Colon (tissue), 2 donors: ENCODE measurements at regions not wholly inside any gene's neighbourhood (a gene's known extent, or its start where the extent isn't known, plus 50 kb on each side); places are given as distances from the start of the nearest gene placed in this dataset.
A peak's percentile ranks its signal among the peaks of the same experiment; 100 is the strongest.
"Not testable (repeated sequence)": the region's sequence is repeated elsewhere in the genome, so short reads cannot be mapped to it uniquely, and the experiment has no call there.

Experiments
- FAIRE-seq: peaks from 2 replicates; lab custom pipeline; 2012; peaks lifted over from hg19 to GRCh38; lab: Jason Lieb, UNC
- donor health status: control.
- donor health status: control.

GRCh38 chrX:84611843-84612636 lies 109.8 kb upstream of the HDX start:
- FAIRE-seq: no peak

DNA sequence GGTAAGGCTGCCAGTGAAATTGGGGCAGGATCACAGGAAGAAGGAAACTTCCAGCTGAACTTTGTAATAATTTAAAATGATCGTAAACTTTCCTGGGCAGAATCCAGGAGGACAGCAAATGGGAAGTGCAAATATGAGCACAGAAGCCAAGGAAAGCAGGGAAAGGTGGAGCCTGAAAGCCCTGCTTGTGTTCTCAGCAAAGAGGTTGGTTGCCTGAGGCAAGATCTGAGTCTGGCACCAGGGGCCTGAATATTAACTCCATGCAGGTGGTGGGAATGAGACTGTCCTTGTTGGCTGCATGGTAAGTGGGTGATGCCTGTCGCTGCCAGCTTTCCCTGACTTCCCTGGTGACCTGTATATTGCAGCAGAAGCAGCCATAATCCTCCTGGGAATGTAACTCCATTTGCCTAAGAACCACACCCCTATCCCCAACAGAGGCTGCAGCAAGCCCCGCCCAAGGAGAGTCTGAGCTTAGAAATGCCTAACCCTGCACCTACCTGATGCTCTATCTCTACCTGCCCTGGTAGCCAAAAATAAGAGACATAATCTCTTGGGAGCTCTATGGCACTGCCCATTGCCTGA lies 132.0 kb upstream of the HDX start:
- no peak for FAIRE-seq

DNA sequence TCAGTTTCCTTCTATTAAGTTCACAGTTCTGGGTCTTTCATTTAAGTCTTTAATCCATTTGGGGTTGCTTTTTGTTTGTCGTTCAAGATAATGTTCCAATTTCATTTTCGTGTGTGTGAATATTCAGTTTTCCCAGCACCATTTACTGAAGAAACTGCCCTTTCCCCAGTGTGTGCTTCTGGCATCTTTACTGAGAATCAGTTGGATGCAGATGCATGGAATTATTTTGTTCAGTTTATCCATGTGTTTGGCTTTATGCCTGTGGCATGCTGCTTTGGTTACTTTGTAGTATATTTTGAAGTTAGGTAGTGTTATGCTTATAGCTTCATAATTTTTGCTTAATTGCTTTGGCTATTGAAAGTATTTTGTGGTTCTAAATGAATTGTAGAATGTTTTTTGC lies 163.8 kb upstream of the HDX start:
- no peak for FAIRE-seq

DNA sequence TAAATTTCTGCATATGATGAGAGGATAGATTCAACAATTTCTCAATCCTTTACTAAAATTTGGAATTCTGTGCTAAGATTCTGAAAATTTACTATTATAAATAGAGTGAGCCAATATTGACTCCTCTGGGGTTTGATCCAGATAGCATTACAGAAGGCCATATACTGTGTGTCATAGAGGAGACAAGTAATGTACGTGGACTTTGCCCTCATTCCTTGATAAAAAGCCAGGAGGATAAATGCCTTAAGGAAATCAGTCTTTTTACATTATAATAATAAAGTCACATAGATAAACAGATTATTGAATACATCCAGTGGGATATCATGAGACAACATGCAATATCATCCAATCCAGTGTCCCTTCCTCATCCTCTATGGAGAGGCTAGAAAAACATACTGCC lies 188.0 kb upstream of the HDX start:
- FAIRE-seq: peak; percentile 53

DNA sequence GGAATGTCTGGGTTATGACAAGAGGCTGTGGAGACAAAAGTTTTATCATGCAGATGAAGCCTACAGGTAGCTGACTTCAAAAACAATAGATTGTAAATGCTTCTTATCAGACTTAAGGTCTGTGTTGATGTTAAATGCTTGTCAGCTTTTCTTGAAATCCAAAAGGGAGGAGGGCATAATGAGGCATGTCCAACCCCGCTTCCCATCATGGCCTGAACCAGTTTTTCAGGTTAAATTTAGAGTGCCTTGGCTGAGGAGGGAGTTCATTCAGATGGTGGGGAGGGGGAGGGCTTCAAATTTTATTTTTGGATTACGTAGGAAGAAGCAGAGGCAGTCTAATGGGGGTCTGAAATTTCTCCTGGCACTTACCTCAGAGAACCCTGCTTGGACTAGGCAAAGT lies 207.7 kb upstream of the HDX start:
- no peak for FAIRE-seq

GRCh38 chrX:84710611-84711010 lies 208.4 kb upstream of the HDX start:
- no peak for FAIRE-seq

DNA sequence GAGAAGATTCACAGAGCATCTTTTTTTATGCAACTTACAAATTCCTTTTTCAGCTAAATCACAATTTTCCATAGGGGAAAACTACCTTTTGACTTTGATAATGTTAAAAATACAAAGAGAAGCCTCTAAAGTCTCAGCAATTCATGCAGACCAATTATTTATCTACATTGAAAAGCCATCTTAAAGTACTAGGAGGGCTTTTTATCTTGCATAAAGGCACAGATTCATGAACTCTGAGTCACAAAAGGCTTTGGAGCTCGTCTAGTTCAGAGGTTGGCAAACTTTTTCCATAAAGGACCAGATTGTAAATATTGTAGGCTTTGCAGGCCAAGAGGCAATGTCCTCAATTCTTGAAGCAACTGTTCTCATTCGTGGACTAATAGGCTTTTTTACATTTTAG lies 210.4 kb upstream of the HDX start:
- no peak for FAIRE-seq

GRCh38 chrX:84715315-84715714 lies 213.1 kb upstream of the HDX start:
- peak; percentile 58 for FAIRE-seq

DNA sequence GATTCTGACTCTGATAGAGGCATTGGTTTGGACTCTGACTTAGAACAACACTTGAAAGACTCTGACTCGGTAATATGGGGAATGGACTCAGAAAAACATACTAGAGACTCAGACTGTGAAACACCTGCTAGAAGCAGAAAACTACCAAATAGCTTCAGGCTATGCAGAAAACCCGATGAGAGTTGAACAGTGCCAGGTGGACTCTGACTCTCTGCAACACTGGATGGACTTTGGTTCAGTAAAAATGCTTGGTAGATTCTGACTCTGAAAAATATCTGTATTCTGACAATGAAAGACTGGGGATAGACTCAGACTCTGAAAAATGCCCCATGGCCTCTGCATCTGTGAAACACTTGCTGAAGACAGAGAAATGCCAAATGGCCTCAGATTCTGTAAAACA lies 215.1 kb upstream of the HDX start:
- no peak for FAIRE-seq

DNA sequence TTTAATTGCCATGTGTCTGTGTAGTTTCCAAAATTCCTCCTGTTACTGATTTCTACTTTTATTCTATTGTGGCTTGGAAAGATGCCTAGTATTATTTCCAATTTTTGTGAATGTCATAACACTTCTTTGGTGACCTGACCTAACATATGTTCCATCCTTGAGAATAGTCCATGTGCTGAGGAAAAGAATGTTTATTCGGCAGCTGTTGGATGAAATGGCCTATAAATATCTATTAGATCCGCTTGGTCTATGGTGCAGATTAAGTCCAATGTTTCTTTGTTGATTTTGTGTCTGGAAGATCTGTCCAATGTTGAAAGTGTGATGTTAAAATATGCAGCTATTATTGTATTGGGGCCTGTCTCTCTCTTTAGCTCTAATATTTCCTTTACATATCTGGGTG lies 219.2 kb upstream of the HDX start:
- no peak for FAIRE-seq

DNA sequence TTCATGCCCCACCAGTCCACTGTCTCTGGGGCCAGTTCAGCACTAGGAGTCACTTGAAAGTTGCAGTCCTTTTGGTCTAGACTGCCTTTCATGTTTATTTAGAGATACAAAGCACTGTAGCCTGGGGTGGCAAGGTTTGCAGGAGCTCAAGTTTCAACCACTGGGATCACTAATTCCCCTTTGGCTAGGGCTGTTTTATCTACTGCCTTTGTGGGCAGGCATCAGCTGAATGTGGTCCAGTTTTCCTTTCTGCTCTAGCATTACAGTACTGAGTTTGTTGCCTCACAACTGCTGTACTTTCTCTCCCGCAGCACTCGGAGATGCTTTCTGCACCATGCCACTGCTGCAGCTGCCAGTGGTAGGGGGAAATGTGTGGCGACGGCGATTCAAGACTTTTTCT lies 222.3 kb upstream of the HDX start:
- FAIRE-seq: no peak

DNA sequence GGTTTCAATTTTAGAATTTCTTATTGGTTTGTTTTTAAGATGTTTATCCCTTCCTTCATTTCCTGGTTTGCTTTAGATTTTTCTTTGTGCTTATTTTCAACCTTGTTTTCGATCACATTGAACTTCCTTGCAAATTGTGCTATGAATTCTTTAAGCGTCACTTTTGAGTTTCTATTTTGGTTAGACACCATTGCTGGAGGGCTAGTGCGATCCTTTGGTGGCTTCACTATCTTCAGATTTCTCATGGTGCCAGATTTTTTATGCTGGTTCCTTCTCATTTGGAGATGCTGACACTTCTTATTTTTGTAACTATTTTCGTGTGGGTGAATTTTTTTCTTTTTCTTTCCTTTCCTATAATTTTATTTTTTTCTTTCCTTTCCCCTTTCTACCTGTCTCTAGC lies 227.2 kb upstream of the HDX start:
- FAIRE-seq: no peak

- peak; percentile 76 for FAIRE-seq
Measured at GRCh38 chrX:84729809-84730208, 227.6 kb upstream of the HDX start.

DNA sequence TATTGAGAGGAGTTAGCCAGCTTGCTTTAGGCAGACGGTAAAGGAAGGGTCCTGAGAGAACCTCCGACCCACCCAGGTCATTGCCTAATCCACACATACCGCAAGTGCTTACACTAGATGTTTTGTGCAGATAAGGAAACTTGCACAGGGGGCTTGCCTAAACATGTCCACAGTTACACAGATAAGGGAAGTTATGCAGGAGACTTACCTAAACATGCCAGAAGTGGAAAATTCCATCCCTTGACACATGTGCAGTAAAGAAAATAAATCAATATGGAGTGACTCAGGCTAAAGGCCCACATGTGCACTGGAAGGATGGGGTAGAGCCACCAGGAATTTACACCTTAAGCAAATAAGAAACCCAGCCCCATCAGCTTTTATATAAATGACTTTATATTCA lies 232.8 kb upstream of the HDX start:
- no peak for FAIRE-seq

DNA sequence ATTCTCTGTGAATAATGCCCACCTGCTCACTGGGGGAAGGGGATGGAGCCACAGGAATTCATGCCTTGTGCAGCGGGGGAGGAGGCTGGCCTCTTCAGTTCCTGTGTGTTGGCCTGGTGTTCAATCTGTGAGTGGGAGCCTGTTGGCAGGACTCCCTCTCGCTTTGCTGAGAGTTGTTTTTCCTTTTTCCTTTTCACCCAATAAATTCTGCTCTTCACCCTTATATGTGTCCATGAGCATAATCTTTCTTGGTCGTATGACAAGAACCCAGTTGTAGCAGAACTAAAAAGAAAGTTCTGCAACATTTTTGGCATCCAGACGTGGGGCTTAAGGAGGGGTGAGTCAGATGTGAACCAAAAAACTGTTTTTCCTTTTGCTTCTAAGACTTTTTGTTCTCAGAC lies 235.2 kb upstream of the HDX start:
- no peak for FAIRE-seq

DNA sequence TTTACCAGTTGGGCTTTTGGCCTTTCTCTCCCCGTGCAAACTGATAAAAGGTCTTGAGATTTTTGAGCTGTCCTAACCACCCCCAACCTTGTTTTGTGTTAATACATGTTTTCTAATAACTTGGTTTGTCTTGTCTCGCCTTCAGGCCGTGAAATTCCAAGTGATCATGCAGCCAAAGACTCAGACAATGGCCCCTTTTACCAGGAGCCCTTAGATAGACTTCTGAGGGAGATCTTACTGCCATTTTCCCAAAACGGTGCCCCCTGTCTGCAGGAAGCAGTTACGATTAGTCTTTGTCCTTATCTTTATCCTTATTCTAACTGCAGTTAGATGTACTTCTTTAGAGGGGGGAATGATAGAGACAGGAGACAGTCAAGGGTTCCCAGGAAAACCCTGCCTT lies 245.3 kb upstream of the HDX start:
- FAIRE-seq: no peak

DNA sequence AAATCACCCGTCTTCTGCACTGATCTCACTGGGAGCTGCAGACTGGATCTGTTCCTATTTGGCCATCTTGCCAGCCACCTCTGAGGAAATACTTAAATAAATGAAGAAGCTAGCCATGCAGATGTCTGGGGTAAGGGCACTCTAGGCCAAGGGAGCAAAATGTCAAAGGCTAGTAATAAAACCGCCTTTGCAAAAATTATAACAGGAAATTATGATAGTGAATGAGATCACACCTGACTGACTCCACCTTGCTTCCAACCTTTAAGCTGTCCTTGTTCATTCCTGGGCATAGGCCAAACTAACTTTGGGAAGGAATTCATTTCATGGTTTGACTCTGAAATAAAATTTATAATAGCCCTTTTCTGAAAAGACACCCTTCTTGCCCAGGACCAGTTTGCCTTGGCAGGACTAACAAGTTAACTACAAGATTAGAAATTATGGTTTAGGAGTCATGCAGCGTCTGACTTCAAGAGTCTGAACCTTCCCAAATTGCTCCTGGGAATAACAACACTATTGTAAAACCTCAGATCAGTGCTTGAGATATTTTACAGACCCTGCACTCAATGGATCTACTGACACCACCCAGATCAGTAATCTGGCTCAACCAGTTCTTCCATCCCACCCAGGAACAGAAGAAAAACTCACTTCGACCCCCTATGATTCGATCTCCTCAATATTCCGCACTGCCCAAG lies 246.9 kb upstream of the HDX start:
- FAIRE-seq: peak; percentile 91

GRCh38 chrX:84760560-84760959 lies 243.1 kb upstream of the APOOL start:
- no peak for FAIRE-seq

DNA sequence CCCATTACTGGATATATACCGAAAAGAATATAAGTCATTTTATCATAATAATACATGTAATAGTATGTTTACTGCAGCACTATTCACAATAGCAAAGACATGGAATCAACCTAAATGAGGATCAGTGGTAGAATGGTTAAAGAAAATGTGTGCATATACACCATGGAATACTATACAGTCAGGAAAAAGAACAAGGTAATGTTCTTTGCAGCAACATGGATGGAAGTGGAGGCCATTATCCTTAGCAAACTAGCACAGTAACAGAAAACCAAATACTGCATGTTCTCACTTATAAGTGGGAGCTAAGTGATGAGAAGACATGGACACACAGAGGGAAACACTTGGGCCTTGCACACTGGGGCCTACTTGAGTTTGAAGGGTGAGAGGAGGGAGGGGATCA lies 207.4 kb upstream of the APOOL start:
- FAIRE-seq: no peak

DNA sequence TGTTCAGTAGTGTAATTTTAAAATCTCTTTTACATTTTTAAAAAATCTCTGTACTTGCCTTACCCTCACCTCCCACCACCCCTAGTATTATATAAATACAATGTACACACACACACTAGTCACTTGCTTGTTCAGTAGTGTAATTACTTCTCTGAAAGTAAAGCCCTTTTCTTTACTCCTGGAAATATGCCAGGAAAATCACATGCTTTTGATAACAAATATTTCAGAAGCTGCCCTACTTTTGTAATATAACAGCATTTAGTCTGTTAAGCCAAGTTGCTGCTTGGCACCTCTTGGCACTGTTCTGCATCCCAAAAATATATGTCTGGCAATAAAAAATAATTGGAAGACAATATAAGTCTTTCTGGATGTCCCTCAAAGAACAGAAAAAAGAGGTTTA lies 172.8 kb upstream of the APOOL start:
- FAIRE-seq: peak; percentile 55

DNA sequence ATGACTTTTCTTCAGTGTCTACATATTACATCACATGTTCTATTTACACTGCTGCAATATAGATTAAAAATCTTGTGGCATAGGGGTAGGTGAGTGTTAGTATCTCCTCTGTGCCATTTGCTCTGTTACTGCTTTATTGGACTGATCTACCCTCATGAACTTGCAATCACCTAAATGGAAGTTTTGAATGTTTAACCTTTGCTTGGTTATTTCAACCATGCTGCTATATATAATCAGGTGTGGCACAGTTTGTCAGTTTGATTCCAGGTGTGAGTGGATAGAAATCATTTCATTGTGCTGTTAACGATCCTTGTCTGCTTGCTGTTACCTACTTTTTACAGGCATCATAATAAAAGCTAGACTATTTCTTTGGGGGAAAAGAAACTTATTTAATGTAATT lies 157.1 kb upstream of the APOOL start:
- FAIRE-seq: peak; percentile 99

- not testable (repeated sequence) for FAIRE-seq
Measured at GRCh38 chrX:84851183-84851582, 152.5 kb upstream of the APOOL start.

DNA sequence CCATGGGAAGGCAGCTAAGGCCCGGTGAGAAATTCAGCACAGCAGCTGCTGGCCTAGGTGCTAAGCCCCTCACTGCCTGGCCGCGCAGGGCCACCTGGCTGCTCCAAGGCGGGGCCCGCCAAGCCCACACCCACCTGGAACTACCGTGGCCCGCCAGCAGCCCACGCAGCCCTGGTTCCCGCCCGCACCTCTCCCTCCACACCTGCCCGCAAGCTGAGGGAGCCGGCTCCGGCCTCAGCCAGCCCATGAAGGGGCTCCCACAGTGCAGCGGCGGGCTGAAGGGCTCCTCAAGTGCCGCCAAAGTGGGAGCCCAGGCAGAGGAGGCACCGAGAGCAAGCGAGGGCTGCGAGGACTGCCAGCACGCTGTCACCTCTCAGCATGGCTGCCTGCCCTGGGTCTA lies 146.9 kb upstream of the APOOL start:
- not testable (repeated sequence) for FAIRE-seq

GRCh38 chrX:84858771-84859170 lies 144.9 kb upstream of the APOOL start:
- FAIRE-seq: not testable (repeated sequence)
